ENCODE measurements at regions not wholly inside any gene's neighbourhood (a gene's known extent, or its start where the extent isn't known, plus 50 kb on each side); places are given as distances from the start of the nearest gene placed in this dataset.

DNA sequence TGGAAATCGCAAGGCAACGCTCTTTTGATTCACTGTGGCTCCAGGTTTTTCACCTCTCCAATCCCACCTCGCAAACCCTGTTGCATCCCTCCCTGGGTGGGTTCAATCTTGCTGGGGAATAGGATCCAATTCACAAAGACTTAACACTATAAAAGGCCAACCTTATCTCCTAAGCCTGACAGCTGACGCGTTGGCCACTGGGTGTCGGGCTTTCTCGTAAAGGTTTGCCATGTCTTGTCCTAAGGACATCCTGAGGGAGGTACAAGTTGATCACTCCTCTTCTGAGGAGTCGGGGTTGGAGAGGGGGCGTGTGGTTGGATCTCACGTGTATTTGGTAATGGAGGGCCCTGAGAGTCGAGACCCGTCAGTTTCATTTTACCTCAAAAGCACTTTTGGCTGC, 112.6 kb upstream of the FZD10 start:
- ChIA-PET POLR2A (ENCODE audit: low non-redundant PET) (no interaction called here), CTCF (interaction anchor here (0.5 to 0.6 kb wide), 3 partner anchors 8 to 286 kb away, joined by 3 read pairs; no protein-coding TSS in a partner anchor)
- no peak overlapping the region for H3K27ac ChIP-seq
- TF ChIP-seq, protein P1, sequence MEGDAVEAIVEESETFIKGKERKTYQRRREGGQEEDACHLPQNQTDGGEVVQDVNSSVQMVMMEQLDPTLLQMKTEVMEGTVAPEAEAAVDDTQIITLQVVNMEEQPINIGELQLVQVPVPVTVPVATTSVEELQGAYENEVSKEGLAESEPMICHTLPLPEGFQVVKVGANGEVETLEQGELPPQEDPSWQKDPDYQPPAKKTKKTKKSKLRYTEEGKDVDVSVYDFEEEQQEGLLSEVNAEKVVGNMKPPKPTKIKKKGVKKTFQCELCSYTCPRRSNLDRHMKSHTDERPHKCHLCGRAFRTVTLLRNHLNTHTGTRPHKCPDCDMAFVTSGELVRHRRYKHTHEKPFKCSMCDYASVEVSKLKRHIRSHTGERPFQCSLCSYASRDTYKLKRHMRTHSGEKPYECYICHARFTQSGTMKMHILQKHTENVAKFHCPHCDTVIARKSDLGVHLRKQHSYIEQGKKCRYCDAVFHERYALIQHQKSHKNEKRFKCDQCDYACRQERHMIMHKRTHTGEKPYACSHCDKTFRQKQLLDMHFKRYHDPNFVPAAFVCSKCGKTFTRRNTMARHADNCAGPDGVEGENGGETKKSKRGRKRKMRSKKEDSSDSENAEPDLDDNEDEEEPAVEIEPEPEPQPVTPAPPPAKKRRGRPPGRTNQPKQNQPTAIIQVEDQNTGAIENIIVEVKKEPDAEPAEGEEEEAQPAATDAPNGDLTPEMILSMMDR (conservative IDR thresholded peaks at IDR 0.05; ENCODE audit: low read depth) = no peak
- no peak for DNase-seq (ENCODE audit: low spot score)

DNA sequence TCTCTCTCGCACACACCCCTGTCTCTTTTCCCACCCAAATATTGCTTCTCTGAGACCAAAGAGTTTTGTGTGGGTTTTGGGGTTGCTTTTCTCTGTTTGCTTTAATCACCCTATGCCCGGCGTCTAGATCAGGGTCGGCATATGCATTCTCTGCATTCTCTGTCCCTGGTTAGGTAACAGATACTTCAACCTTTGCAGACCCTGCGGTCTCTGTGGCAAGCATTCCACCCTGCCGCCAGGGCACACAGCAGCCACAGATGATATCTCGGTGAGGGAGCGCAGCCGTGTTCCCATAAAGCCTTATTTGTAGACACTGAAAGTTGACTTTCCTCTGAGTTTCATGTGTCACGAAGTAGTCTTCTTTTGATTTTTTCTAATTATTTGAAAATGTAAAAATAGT, 110.4 kb upstream of the FZD10 start:
- ChIA-PET CTCF (no interaction called here), POLR2A (ENCODE audit: low non-redundant PET) (no interaction called here)
- no peak overlapping the region for H3K27ac ChIP-seq
- TF ChIP-seq, protein P1 (conservative IDR thresholded peaks at IDR 0.05; ENCODE audit: low read depth) = no peak
- DNase-seq (ENCODE audit: low spot score) = no peak

DNA sequence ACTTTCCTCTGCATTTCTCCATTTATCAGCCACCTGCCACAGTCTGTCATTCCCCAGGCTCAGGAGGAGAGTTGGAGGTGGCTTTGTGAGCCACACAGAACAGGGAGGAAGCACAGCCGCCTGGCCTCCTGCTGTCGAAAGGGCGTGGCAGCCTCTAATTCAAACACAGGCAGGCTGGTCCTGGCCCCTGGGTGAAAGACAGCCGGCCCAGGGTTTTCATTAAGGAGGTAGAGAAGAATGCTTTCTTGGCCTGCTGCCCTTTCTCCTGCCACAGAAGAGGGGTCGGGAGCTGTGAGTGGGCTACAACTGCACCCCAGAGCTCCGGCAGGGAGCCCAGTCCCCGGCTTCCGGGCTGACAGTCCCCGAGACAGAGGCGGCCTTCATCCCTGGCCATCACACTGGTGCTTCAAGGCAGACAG, 108.6 kb upstream of the FZD10 start:
- ChIA-PET POLR2A (ENCODE audit: low non-redundant PET) (no interaction called here), CTCF (interaction anchor here (0.7 kb wide), 1 partner anchor 232 kb away, joined by 3 read pairs; no protein-coding TSS in a partner anchor)
- TF ChIP-seq, protein P1 (conservative IDR thresholded peaks at IDR 0.05; ENCODE audit: low read depth) = no peak
- DNase-seq (ENCODE audit: low spot score) = no peak
- no peak overlapping the region for H3K27ac ChIP-seq

DNA sequence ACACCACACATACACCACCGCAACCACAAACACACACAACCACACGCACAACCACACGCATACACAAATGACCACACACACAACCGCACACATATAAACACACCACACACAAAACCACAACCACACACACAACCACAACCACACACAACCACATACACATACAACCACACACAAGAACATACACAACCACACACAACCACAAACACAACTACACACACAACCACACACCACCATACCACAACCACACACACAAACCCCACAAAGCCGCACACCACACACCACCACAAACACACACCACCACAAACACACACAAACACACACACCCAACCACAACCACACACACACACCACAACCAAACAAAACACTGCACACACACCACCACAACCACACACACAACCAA, 107.5 kb upstream of the FZD10 start:
- TF ChIP-seq, protein P1 (conservative IDR thresholded peaks at IDR 0.05; ENCODE audit: low read depth) = no peak
- ChIA-PET CTCF (interaction anchor here (0.5 kb wide), 1 partner anchor 104 kb away, joined by 3 read pairs; no protein-coding TSS in a partner anchor), POLR2A (ENCODE audit: low non-redundant PET) (no interaction called here)
- H3K27ac ChIP-seq = no peak overlapping the region
- DNase-seq (ENCODE audit: low spot score) = no peak

DNA sequence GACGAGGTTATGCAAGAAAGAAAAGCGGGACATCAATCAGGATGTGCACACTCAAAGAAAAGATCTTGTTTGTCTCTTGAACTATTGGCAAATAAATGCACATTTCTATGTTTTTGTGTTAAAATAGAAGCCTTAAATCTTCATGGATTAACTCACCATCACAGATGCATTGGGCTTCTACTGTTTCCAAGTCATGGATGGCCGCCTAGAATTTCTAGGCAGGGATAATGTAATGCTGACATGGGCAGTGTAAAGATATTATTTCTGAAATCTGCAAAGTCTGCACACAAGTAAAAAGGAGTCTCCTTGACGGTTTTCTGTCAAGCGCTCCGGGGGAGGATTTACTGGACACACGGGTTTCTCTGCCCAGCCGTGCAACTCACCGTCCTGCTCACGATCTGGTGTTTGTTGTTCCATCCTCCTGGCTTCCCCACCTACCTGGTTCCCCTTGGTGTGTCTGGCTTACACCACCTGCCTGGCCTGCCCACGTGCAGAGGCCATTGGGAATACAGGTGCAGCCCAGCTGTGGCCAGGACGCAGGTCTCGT, 103.3 kb upstream of the FZD10 start:
- ChIA-PET CTCF (no interaction called here), POLR2A (ENCODE audit: low non-redundant PET) (no interaction called here)
- DNase-seq (ENCODE audit: low spot score) = no peak
- TF ChIP-seq, protein P1 (conservative IDR thresholded peaks at IDR 0.05; ENCODE audit: low read depth) = no peak
- H3K27ac ChIP-seq = no peak overlapping the region

DNA sequence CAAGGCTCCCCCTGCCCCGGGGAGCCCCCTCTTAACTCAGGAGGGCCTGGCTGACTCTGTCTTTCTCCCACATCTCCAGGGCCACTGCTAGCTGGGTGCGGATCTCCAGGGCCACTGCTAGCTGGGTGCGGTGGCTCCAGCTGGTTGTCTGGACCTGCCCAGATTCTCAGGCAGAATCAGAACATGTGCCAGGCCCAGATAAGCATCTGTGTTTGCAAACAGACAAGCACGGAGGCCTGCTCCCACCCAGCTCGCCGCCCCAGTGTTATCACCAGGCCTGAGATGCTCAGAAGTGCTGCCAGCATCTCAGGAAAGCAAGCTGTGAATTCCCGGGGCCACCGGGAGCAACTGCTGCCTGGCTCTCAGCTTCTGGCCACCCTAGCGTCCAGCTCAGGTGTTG, 98.4 kb upstream of the FZD10 start:
- ChIA-PET CTCF (no interaction called here), POLR2A (ENCODE audit: low non-redundant PET) (no interaction called here)
- DNase-seq (ENCODE audit: low spot score) = no peak
- TF ChIP-seq, protein P1 (conservative IDR thresholded peaks at IDR 0.05; ENCODE audit: low read depth) = no peak
- no peak overlapping the region for H3K27ac ChIP-seq
